GM23248 (cell line): ENCODE measurements at regions not wholly inside any gene's neighbourhood (a gene's known extent, or its start where the extent isn't known, plus 50 kb on each side); places are given as distances from the start of the nearest gene placed in this dataset.
"Not testable (repeated sequence)": the region's sequence is repeated elsewhere in the genome, so short reads cannot be mapped to it uniquely, and the experiment has no call there.

Source experiments
- DNase-seq: peaks from one replicate; pipeline ENCODE4 v3.0.0-alpha.2; 2015
- H2AFZ ChIP-seq: fragments of 200-600 bp; sonication (generic); 2 replicates; pipeline ENCODE4 v1.6.1; 2016; ENCODE audit warnings: antibody characterized with exemption
- H3F3A ChIP-seq: fragments of 200-600 bp; sonication (generic); 2 replicates; pipeline ENCODE4 v1.6.1; 2016; ENCODE audit warnings: mild to moderate bottlenecking, antibody characterized with exemption, mixed run types; ENCODE audit not compliant: insufficient read depth
- H3K27ac ChIP-seq: fragments of 200-600 bp; sonication (generic); 2 replicates; pipeline ENCODE4 v1.5.1; 2016; ENCODE audit warnings: mild to moderate bottlenecking
- H3K27me3 ChIP-seq: fragments of 200-600 bp; sonication (generic); replicated peaks from 2 replicates; pipeline ENCODE4 v1.6.1; 2016; ENCODE audit warnings: mild to moderate bottlenecking; ENCODE audit not compliant: insufficient read depth
- H3K36me3 ChIP-seq: fragments of 200-600 bp; sonication (generic); 2 replicates; pipeline ENCODE4 v1.6.1; 2016; ENCODE audit warnings: low read depth, mild to moderate bottlenecking
- H3K4me1 ChIP-seq: fragments of 200-600 bp; sonication (generic); 2 replicates; pipeline ENCODE4 v1.6.1; 2016; ENCODE audit warnings: mild to moderate bottlenecking; ENCODE audit not compliant: insufficient read depth
- H3K4me2 ChIP-seq: fragments of 200-600 bp; sonication (generic); one replicate; pipeline ENCODE4 v1.6.1; 2016; ENCODE audit warnings: mild to moderate bottlenecking; ENCODE audit not compliant: unreplicated experiment
- H3K4me3 ChIP-seq: fragments of 200-600 bp; sonication (generic); 2 replicates; pipeline ENCODE4 v1.5.1; 2016; ENCODE audit warnings: mild to moderate bottlenecking
- H3K79me2 ChIP-seq: fragments of 200-600 bp; sonication (generic); 2 replicates; pipeline ENCODE4 v1.6.1; 2016; ENCODE audit warnings: mild to moderate bottlenecking; ENCODE audit not compliant: insufficient read depth
- H3K9ac ChIP-seq: fragments of 200-600 bp; sonication (generic); 2 replicates; pipeline ENCODE4 v1.6.1; 2016; ENCODE audit warnings: mild to moderate bottlenecking
- H3K9me2 ChIP-seq: fragments of 200-600 bp; sonication (generic); 2 replicates; pipeline ENCODE4 v1.6.1; 2016; ENCODE audit warnings: mixed run types, mild to moderate bottlenecking, moderate library complexity; ENCODE audit not compliant: insufficient read depth
- H3K9me3 ChIP-seq: fragments of 200-600 bp; sonication (generic); one replicate; pipeline ENCODE4 v1.6.1; 2017; ENCODE audit warnings: low read depth
- H4K20me1 ChIP-seq: fragments of 200-600 bp; sonication (generic); 2 replicates; pipeline ENCODE4 v1.6.0; 2016; ENCODE audit not compliant: insufficient read depth
- EZH2 ChIP-seq: fragments of 200-600 bp; sonication (generic); IDR thresholded peaks from 2 replicates; pipeline ENCODE4 v1.6.1; 2018; ENCODE audit warnings: antibody characterized with exemption, mild to moderate bottlenecking; ENCODE audit not compliant: insufficient read depth, poor library complexity, severe bottlenecking
- EZH2phosphoT487 ChIP-seq: fragments of 200-600 bp; sonication (generic); IDR thresholded peaks from 2 replicates; pipeline ENCODE4 v1.6.1; 2018; ENCODE audit warnings: antibody characterized with exemption, moderate library complexity, mild to moderate bottlenecking, low read depth; ENCODE audit not compliant: insufficient read depth
- WGBS, 2 experiments: methylation state at CpG; one replicate each; pipeline ENCODE4 v1.1.6; 2015 to 2017; ENCODE audit warnings: low lambda C conversion rate in 2 of 2, low coverage in 1 of 2; ENCODE audit errors: missing lambda C conversion rate in 2 of 2; 5-methylcytosine and 5-hydroxymethylcytosine counted together
- in situ Hi-C: fragments of 300-500 bp; cut with MboI; formaldehyde crosslinking; loops from 2 replicates; pipeline ENCODE4 v1.15.0; 2020

- H3K27me3 ChIP-seq, result no peaks in the 10 kb centered on the region
- 0% methylated on average over 2 of the region's 2 CpGs for WGBS, 2 experiments
- H3K4me3 ChIP-seq, result no peak overlapping the region
- H3K36me3 ChIP-seq, result no peaks in the 10 kb centered on the region
- no peak overlapping the region for H3K27ac ChIP-seq
- no peaks in the 10 kb centered on the region for H3K79me2 ChIP-seq
- no peak overlapping the region for H3K9ac ChIP-seq
- H3F3A ChIP-seq, result 0 out of 2 replicates have a peak, but pooled peaks cover 4% of the 10 kb centered on the region
- no peaks in the 10 kb centered on the region for H3K9me2 ChIP-seq
- no peak for TF ChIP-seq EZH2
- TF ChIP-seq EZH2phosphoT487, result no peak
- H3K4me1 ChIP-seq, result no peaks in the 10 kb centered on the region
- H3K4me2 ChIP-seq, result no peak overlapping the region
- in situ Hi-C loops, result no loop called here
- no peaks in the 10 kb centered on the region for H3K9me3 ChIP-seq
- DNase-seq, result peak; percentile 59
- H2AFZ ChIP-seq, result no peak overlapping the region
- no peaks in the 10 kb centered on the region for H4K20me1 ChIP-seq
Measured at GRCh38 chr6:102736941-102737368, 1343.4 kb downstream of the GRIK2 start.

GRCh38 chr6:102732898-102733297 lies 1339.4 kb downstream of the GRIK2 start:
- TF ChIP-seq EZH2phosphoT487 (no peak), EZH2 (no peak)
- WGBS, 2 experiments, result 9 to 17% methylated on average over 3 of the region's 3 CpGs

GRCh38 chr6:102722086-102722485 lies 1328.6 kb downstream of the GRIK2 start:
- DNase-seq, H2AFZ ChIP-seq, H3K9me2 ChIP-seq, H3K9me3 ChIP-seq, H3F3A ChIP-seq, H3K36me3 ChIP-seq, H4K20me1 ChIP-seq, H3K27ac ChIP-seq, H3K9ac ChIP-seq, H3K27me3 ChIP-seq, H3K4me1 ChIP-seq, in situ Hi-C loops, H3K79me2 ChIP-seq, H3K4me3 ChIP-seq, H3K4me2 ChIP-seq: not testable (repeated sequence)
- 74 to 79% methylated on average over 23 to 24 of the region's 24 CpGs for WGBS, 2 experiments

More at GRCh38 chr6:102732898-102733297, 1339.4 kb downstream of the GRIK2 start:
- H4K20me1 ChIP-seq, result no peaks in the 10 kb centered on the region
- no peaks in the 10 kb centered on the region for H3K9me2 ChIP-seq
- peak; percentile 42 for DNase-seq
- H3K27ac ChIP-seq, result no peak overlapping the region
- no peaks in the 10 kb centered on the region for H3K27me3 ChIP-seq
- no peak overlapping the region for H3K4me2 ChIP-seq
- H3K4me1 ChIP-seq, result no peaks in the 10 kb centered on the region
- in situ Hi-C loops, result no loop called here
- 0 out of 2 replicates have a peak, but pooled peaks cover 4% of the 10 kb centered on the region for H3F3A ChIP-seq
- no peak overlapping the region for H2AFZ ChIP-seq
- no peaks in the 10 kb centered on the region for H3K36me3 ChIP-seq
- H3K9ac ChIP-seq, result no peak overlapping the region
- H3K79me2 ChIP-seq, result no peaks in the 10 kb centered on the region
- no peak overlapping the region for H3K4me3 ChIP-seq
- H3K9me3 ChIP-seq, result no peaks in the 10 kb centered on the region

- no peak for DNase-seq
- H2AFZ ChIP-seq, result no peak overlapping the region
- no peaks in the 10 kb centered on the region for H3K9me3 ChIP-seq
- H3K27ac ChIP-seq, result no peak overlapping the region
- H3K4me1 ChIP-seq, result no peaks in the 10 kb centered on the region
- no peak overlapping the region for H3K4me3 ChIP-seq
- H3K4me2 ChIP-seq, result no peak overlapping the region
- WGBS, 2 experiments, result 24% methylated on average over 5 of the region's 5 CpGs
- H4K20me1 ChIP-seq, result no peaks in the 10 kb centered on the region
- no peaks in the 10 kb centered on the region for H3K79me2 ChIP-seq
- H3F3A ChIP-seq, result no peaks in the 10 kb centered on the region
- TF ChIP-seq EZH2 (no peak), EZH2phosphoT487 (no peak)
- H3K9ac ChIP-seq, result no peak overlapping the region
- H3K9me2 ChIP-seq, result no peaks in the 10 kb centered on the region
- no peaks in the 10 kb centered on the region for H3K27me3 ChIP-seq
- in situ Hi-C loops, result no loop called here
- H3K36me3 ChIP-seq, result no peaks in the 10 kb centered on the region
Measured at GRCh38 chr6:102717737-102718456, 1324.4 kb downstream of the GRIK2 start.

GRCh38 chr6:102717252-102717651 lies 1323.7 kb downstream of the GRIK2 start:
- H3K27me3 ChIP-seq, result no peaks in the 10 kb centered on the region
- WGBS, 2 experiments, result 16 to 30% methylated on average over 2 of the region's 2 CpGs
- H3K9me2 ChIP-seq, result no peaks in the 10 kb centered on the region
- no peak for DNase-seq
- no peaks in the 10 kb centered on the region for H3K9me3 ChIP-seq
- no peaks in the 10 kb centered on the region for H3K36me3 ChIP-seq
- no peak for TF ChIP-seq EZH2phosphoT487
- TF ChIP-seq EZH2, result no peak
- no peak overlapping the region for H3K9ac ChIP-seq
- no peaks in the 10 kb centered on the region for H3K79me2 ChIP-seq
- H3K4me3 ChIP-seq, result no peak overlapping the region
- in situ Hi-C loops, result no loop called here
- no peak overlapping the region for H3K4me2 ChIP-seq
- no peaks in the 10 kb centered on the region for H3K4me1 ChIP-seq
- H4K20me1 ChIP-seq, result no peaks in the 10 kb centered on the region
- H3F3A ChIP-seq, result no peaks in the 10 kb centered on the region
- no peak overlapping the region for H2AFZ ChIP-seq
- no peak overlapping the region for H3K27ac ChIP-seq
